ENCODE measurements at regions not wholly inside any gene's neighbourhood (a gene's known extent, or its start where the extent isn't known, plus 50 kb on each side); places are given as distances from the start of the nearest gene placed in this dataset.
"Not testable (repeated sequence)": the region's sequence is repeated elsewhere in the genome, so short reads cannot be mapped to it uniquely, and the experiment has no call there.

GRCh38 chr1:195851804-195852203 lies 756.4 kb downstream of the KCNT2 start:
- no peak for DNase-seq (ENCODE audit: low read depth in 2 of 3, low spot score in 2 of 3)

GRCh38 chr1:195851016-195851601 lies 757.1 kb downstream of the KCNT2 start:
- DNase-seq (ENCODE audit: low read depth in 2 of 3, low spot score in 2 of 3), result peak in 1 of 3 donors; percentile 1

- DNase-seq (ENCODE audit: low read depth in 2 of 3, low spot score in 2 of 3), result no peak
Measured at GRCh38 chr1:195849180-195849579, 759.1 kb downstream of the KCNT2 start.

GRCh38 chr1:195847957-195848875 lies 760.0 kb downstream of the KCNT2 start:
- DNase-seq (ENCODE audit: low read depth in 2 of 3, low spot score in 2 of 3), result not testable (repeated sequence)

GRCh38 chr1:195831789-195832188 lies 776.5 kb downstream of the KCNT2 start:
- no peak for DNase-seq (ENCODE audit: low read depth in 2 of 3, low spot score in 2 of 3)

GRCh38 chr1:195828325-195828724 lies 779.9 kb downstream of the KCNT2 start:
- no peak for DNase-seq (ENCODE audit: low read depth in 2 of 3, low spot score in 2 of 3)

GRCh38 chr1:195820925-195821324 lies 787.3 kb downstream of the KCNT2 start:
- no peak for DNase-seq (ENCODE audit: low read depth in 2 of 3, low spot score in 2 of 3)

GRCh38 chr1:195806060-195806459 lies 802.2 kb downstream of the KCNT2 start:
- no peak for DNase-seq (ENCODE audit: low read depth in 2 of 3, low spot score in 2 of 3)

- no peak for DNase-seq (ENCODE audit: low read depth in 2 of 3, low spot score in 2 of 3)
Measured at GRCh38 chr1:195804547-195804946, 803.7 kb downstream of the KCNT2 start.

- no peak for DNase-seq (ENCODE audit: low read depth in 2 of 3, low spot score in 2 of 3)
Measured at GRCh38 chr1:195799016-195799415, 809.2 kb downstream of the KCNT2 start.

- DNase-seq (ENCODE audit: low read depth in 2 of 3, low spot score in 2 of 3), result no peak
Measured at GRCh38 chr1:195794225-195794624, 814.0 kb downstream of the KCNT2 start.

- no peak for DNase-seq (ENCODE audit: low read depth in 2 of 3, low spot score in 2 of 3)
Measured at GRCh38 chr1:195791796-195792195, 816.4 kb downstream of the KCNT2 start.

- DNase-seq (ENCODE audit: low read depth in 2 of 3, low spot score in 2 of 3), result no peak
Measured at GRCh38 chr1:195790514-195791168, 817.6 kb downstream of the KCNT2 start.

- DNase-seq (ENCODE audit: low read depth in 2 of 3, low spot score in 2 of 3), result no peak
Measured at GRCh38 chr1:195789321-195789720, 818.9 kb downstream of the KCNT2 start.

GRCh38 chr1:195788721-195789120 lies 819.5 kb downstream of the KCNT2 start:
- no peak for DNase-seq (ENCODE audit: low read depth in 2 of 3, low spot score in 2 of 3)

GRCh38 chr1:195785830-195786229 lies 822.4 kb downstream of the KCNT2 start:
- no peak for DNase-seq (ENCODE audit: low read depth in 2 of 3, low spot score in 2 of 3)

- no peak for DNase-seq (ENCODE audit: low read depth in 2 of 3, low spot score in 2 of 3)
Measured at GRCh38 chr1:195773931-195774330, 834.3 kb downstream of the KCNT2 start.

GRCh38 chr1:195769461-195769860 lies 838.8 kb downstream of the KCNT2 start:
- no peak for DNase-seq (ENCODE audit: low read depth in 2 of 3, low spot score in 2 of 3)

- no peak for DNase-seq (ENCODE audit: low read depth in 2 of 3, low spot score in 2 of 3)
Measured at GRCh38 chr1:195768936-195769335, 839.3 kb downstream of the KCNT2 start.

GRCh38 chr1:195768377-195768776 lies 839.9 kb downstream of the KCNT2 start:
- DNase-seq (ENCODE audit: low read depth in 2 of 3, low spot score in 2 of 3), result no peak

- DNase-seq (ENCODE audit: low read depth in 2 of 3, low spot score in 2 of 3), result no peak
Measured at GRCh38 chr1:195766709-195767108, 841.5 kb downstream of the KCNT2 start.

- DNase-seq (ENCODE audit: low read depth in 2 of 3, low spot score in 2 of 3), result no peak
Measured at GRCh38 chr1:195765099-195765498, 843.1 kb downstream of the KCNT2 start.

Measured in hematopoietic multipotent progenitor cell (in vitro differentiated cells).